Type B pancreatic cell (in vitro differentiated cells): ENCODE measurements at regions not wholly inside any gene's neighbourhood (a gene's known extent, or its start where the extent isn't known, plus 50 kb on each side); places are given as distances from the start of the nearest gene placed in this dataset.

ENCODE experiments used
- DNase-seq: peaks from one replicate; pipeline ENCODE4 v3.0.0; 2021; ENCODE audit warnings: mixed read lengths; ENCODE audit not compliant: unreplicated experiment; ENCODE audit errors: extremely low spot score
- H3K27ac Mint-ChIP-seq: 2 replicates; pipeline ENCODE4 v1.8.0; 2021; ENCODE audit warnings: mild to moderate bottlenecking, mixed read lengths
- H3K27me3 Mint-ChIP-seq: 2 replicates; pipeline ENCODE4 v1.8.0; 2021; ENCODE audit warnings: mixed read lengths
- H3K36me3 Mint-ChIP-seq: 2 replicates; pipeline ENCODE4 v1.8.0; 2021; ENCODE audit warnings: mixed read lengths
- H3K4me1 Mint-ChIP-seq: one replicate; pipeline ENCODE4 v1.8.0; 2021; ENCODE audit warnings: mixed read lengths; ENCODE audit not compliant: unreplicated experiment
- H3K4me3 Mint-ChIP-seq: 2 replicates; pipeline ENCODE4 v1.8.0; 2021; ENCODE audit warnings: mild to moderate bottlenecking, mixed read lengths
- H3K9me3 Mint-ChIP-seq: 2 replicates; pipeline ENCODE4 v1.8.0; 2021; ENCODE audit warnings: mixed read lengths
- CTCF ChIP-seq: fragments of 200-600 bp; sonication (generic); conservative IDR thresholded peaks from 2 replicates; pipeline ENCODE4 v1.5.0; 2021; ENCODE audit warnings: antibody characterized with exemption, mild to moderate bottlenecking

- TF ChIP-seq CTCF: no peak
- no peaks in the 10 kb centered on the region for H3K27me3 Mint-ChIP-seq
- no peaks in the 10 kb centered on the region for H3K36me3 Mint-ChIP-seq
- H3K27ac Mint-ChIP-seq: no peak overlapping the region
- H3K4me1 Mint-ChIP-seq: peaks cover 2% of the 10 kb centered on the region
- no peak for DNase-seq
- H3K9me3 Mint-ChIP-seq: no peaks in the 10 kb centered on the region
- H3K4me3 Mint-ChIP-seq: no peak overlapping the region
Observed at GRCh38 chr3:24707936-24708335, 213.3 kb upstream of the THRB start.

GRCh38 chr3:24709956-24710355 is 215.3 kb upstream of the THRB start:
- Mint-ChIP-seq H3K4me1 (peaks cover 12% of the 10 kb centered on the region), H3K9me3 (no peaks in the 10 kb centered on the region), H3K27ac (no peak overlapping the region), H3K36me3 (no peaks in the 10 kb centered on the region), H3K27me3 (no peaks in the 10 kb centered on the region), H3K4me3 (no peak overlapping the region)
- DNase-seq: no peak
- TF ChIP-seq CTCF: no peak

- no peak for TF ChIP-seq CTCF
- Mint-ChIP-seq H3K4me1 (peaks cover 12% of the 10 kb centered on the region), H3K27ac (no peak overlapping the region), H3K4me3 (no peak overlapping the region), H3K9me3 (no peaks in the 10 kb centered on the region), H3K27me3 (no peaks in the 10 kb centered on the region), H3K36me3 (no peaks in the 10 kb centered on the region)
- no peak for DNase-seq
Observed at GRCh38 chr3:24713516-24713915, 218.9 kb upstream of the THRB start.

GRCh38 chr3:24714436-24714835 is 219.8 kb upstream of the THRB start:
- no peak overlapping the region for H3K27ac Mint-ChIP-seq
- no peaks in the 10 kb centered on the region for H3K27me3 Mint-ChIP-seq

GRCh38 chr3:24715171-24715792 is 220.6 kb upstream of the THRB start:
- Mint-ChIP-seq H3K9me3 (no peaks in the 10 kb centered on the region), H3K36me3 (no peaks in the 10 kb centered on the region), H3K27me3 (no peaks in the 10 kb centered on the region), H3K4me3 (no peak overlapping the region), H3K4me1 (peaks cover 12% of the 10 kb centered on the region), H3K27ac (no peak overlapping the region)
- no peak for TF ChIP-seq CTCF
- DNase-seq: no peak

More at GRCh38 chr3:24714436-24714835, 219.8 kb upstream of the THRB start:
- Mint-ChIP-seq H3K4me3 (no peak overlapping the region), H3K36me3 (no peaks in the 10 kb centered on the region), H3K9me3 (no peaks in the 10 kb centered on the region), H3K4me1 (peaks cover 12% of the 10 kb centered on the region)
- TF ChIP-seq CTCF: no peak
- DNase-seq: no peak

- Mint-ChIP-seq H3K27me3 (no peaks in the 10 kb centered on the region), H3K27ac (no peak overlapping the region), H3K9me3 (peaks cover 4% of the 10 kb centered on the region), H3K36me3 (no peaks in the 10 kb centered on the region), H3K4me3 (no peak overlapping the region), H3K4me1 (peaks cover 4% of the 10 kb centered on the region)
- no peak for TF ChIP-seq CTCF
- no peak for DNase-seq
Observed at GRCh38 chr3:24722087-24722486, 227.4 kb upstream of the THRB start.
